ENCODE measurements at regions not wholly inside any gene's neighbourhood (a gene's known extent, or its start where the extent isn't known, plus 50 kb on each side); places are given as distances from the start of the nearest gene placed in this dataset.

DNA sequence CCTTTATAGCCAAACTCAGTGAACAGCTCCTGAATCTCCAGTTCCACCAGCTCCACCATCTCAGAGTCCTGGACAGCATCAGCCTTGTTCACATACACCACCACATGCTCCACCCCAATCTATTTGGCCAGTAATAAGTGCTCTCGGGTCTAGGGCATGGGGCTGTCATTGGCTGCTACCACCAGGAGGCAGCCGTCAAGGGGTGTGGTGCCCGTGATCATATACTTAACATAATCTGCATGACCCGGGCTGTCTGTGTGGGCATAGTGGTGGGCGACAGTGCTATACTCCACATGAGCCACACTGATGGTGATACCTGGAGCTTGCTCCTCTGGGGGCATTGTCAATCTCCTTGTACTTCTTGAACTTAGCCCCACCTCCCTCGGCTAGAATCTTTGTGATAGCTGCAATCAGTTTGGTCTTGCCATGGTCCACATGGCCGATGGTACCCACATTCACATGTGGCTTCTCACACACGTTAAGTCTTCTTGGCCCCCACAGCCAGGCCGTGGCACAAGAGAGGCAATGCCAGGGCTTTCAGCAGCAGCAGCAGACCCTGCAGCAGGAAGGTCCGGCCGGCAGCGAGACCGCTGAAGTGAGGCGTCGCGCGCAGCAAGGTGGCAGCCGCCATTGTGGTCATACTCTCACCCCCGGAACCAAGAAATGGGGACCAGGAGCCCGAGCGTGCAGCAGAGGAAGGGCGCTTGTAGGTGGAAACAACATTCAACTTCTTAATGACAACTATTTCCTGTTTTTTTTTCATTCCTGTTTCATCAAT lies 210.3 kb upstream of the WSB1 start:
- Histone ChIP-seq H2AFZ (ENCODE audit: low read depth, low read length) (no peak overlapping the region), H4K20me1 (ENCODE audit: insufficient read depth, low read length) (no peaks in the 10 kb centered on the region), H3K4me2 (ENCODE audit: insufficient read depth, low read length) (no peak overlapping the region), H3K9me3 (ENCODE audit: insufficient read depth, low read length, severe bottlenecking) (no peaks in the 10 kb centered on the region), H3K4me3 (ENCODE audit: low read depth in 1 of 2, low read length in 2 of 2) (no peak overlapping the region), H3K9ac (ENCODE audit: low read depth, low read length) (no peak overlapping the region), H3K27me3 (ENCODE audit: insufficient read depth, low read length, poor library complexity) (no peaks in the 10 kb centered on the region), H3K4me1 (ENCODE audit: insufficient read depth, low read length) (no peaks in the 10 kb centered on the region), H3K27ac (ENCODE audit: low read length) (no peak overlapping the region), H3K79me2 (ENCODE audit: insufficient read depth, low read length) (no peaks in the 10 kb centered on the region), H3K36me3 (ENCODE audit: insufficient read depth, low read length) (no peaks in the 10 kb centered on the region)
- TF ChIP-seq EZH2 (IDR thresholded peaks at IDR 0.05; ENCODE audit: borderline replicate concordance, low read depth, low read length, severe bottlenecking) = no peak
- no peak for ATAC-seq (ENCODE audit: insufficient read depth, low read depth)
- DNase-seq = no peak

DNA sequence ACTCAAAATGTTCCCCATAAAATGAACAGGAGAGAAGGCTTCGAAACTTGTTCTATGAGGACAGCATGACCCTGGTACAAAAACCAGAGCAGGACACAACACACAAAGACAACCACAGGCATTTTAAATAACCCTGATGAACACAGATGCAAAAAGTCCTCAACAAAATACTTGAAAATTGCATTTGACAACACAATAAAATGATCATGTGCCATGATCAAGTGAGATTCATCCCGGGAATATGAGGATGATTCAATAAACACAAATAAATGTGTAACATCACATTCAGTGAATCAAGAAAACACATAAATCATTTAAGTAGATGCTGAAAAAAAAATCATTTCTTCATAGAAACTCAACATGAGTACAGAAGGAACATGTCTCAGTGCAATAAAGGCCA lies 208.4 kb upstream of the WSB1 start:
- Histone ChIP-seq H3K9ac (ENCODE audit: low read depth, low read length) (no peak overlapping the region), H3K4me1 (ENCODE audit: insufficient read depth, low read length) (no peaks in the 10 kb centered on the region), H2AFZ (ENCODE audit: low read depth, low read length) (no peak overlapping the region), H3K4me3 (ENCODE audit: low read depth in 1 of 2, low read length in 2 of 2) (no peak overlapping the region), H4K20me1 (ENCODE audit: insufficient read depth, low read length) (no peaks in the 10 kb centered on the region), H3K79me2 (ENCODE audit: insufficient read depth, low read length) (no peaks in the 10 kb centered on the region), H3K36me3 (ENCODE audit: insufficient read depth, low read length) (no peaks in the 10 kb centered on the region), H3K9me3 (ENCODE audit: insufficient read depth, low read length, severe bottlenecking) (no peaks in the 10 kb centered on the region), H3K27me3 (ENCODE audit: insufficient read depth, low read length, poor library complexity) (no peaks in the 10 kb centered on the region), H3K4me2 (ENCODE audit: insufficient read depth, low read length) (no peak overlapping the region), H3K27ac (ENCODE audit: low read length) (no peak overlapping the region)
- ATAC-seq (ENCODE audit: insufficient read depth, low read depth) = no peak
- TF ChIP-seq EZH2 (IDR thresholded peaks at IDR 0.05; ENCODE audit: borderline replicate concordance, low read depth, low read length, severe bottlenecking) = no peak
- TF ChIP-seq, protein P1, sequence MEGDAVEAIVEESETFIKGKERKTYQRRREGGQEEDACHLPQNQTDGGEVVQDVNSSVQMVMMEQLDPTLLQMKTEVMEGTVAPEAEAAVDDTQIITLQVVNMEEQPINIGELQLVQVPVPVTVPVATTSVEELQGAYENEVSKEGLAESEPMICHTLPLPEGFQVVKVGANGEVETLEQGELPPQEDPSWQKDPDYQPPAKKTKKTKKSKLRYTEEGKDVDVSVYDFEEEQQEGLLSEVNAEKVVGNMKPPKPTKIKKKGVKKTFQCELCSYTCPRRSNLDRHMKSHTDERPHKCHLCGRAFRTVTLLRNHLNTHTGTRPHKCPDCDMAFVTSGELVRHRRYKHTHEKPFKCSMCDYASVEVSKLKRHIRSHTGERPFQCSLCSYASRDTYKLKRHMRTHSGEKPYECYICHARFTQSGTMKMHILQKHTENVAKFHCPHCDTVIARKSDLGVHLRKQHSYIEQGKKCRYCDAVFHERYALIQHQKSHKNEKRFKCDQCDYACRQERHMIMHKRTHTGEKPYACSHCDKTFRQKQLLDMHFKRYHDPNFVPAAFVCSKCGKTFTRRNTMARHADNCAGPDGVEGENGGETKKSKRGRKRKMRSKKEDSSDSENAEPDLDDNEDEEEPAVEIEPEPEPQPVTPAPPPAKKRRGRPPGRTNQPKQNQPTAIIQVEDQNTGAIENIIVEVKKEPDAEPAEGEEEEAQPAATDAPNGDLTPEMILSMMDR (IDR thresholded peaks at IDR 0.05; ENCODE audit: borderline replicate concordance, extremely low read depth, low read length, poor library complexity, severe bottlenecking) = no peak
- DNase-seq = no peak

DNA sequence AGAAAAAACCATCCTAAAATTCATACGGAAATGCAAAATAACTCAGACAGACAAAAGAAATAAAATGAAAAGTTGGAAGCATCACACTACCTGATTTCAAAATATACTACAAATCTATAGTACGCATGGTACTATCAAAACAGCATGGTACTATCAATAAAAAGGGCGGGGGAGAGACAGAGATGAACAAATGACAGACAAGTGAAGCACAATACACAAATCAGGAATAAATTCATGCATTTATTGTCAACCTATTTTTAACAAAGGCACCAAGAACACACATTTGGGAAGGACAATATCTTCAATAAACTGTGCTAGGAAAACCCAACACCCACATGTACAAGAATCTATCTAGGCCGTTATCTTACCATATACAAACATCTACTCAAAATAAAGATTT lies 207.4 kb upstream of the WSB1 start:
- Histone ChIP-seq H3K4me3 (ENCODE audit: low read depth in 1 of 2, low read length in 2 of 2) (no peak overlapping the region), H2AFZ (ENCODE audit: low read depth, low read length) (no peak overlapping the region), H3K27ac (ENCODE audit: low read length) (no peak overlapping the region), H3K4me1 (ENCODE audit: insufficient read depth, low read length) (no peaks in the 10 kb centered on the region), H3K36me3 (ENCODE audit: insufficient read depth, low read length) (no peaks in the 10 kb centered on the region), H3K27me3 (ENCODE audit: insufficient read depth, low read length, poor library complexity) (no peaks in the 10 kb centered on the region), H4K20me1 (ENCODE audit: insufficient read depth, low read length) (no peaks in the 10 kb centered on the region), H3K79me2 (ENCODE audit: insufficient read depth, low read length) (no peaks in the 10 kb centered on the region), H3K9me3 (ENCODE audit: insufficient read depth, low read length, severe bottlenecking) (no peaks in the 10 kb centered on the region), H3K9ac (ENCODE audit: low read depth, low read length) (no peak overlapping the region), H3K4me2 (ENCODE audit: insufficient read depth, low read length) (no peak overlapping the region)
- no peak for TF ChIP-seq EZH2 (IDR thresholded peaks at IDR 0.05; ENCODE audit: borderline replicate concordance, low read depth, low read length, severe bottlenecking)
- TF ChIP-seq, protein P1 (IDR thresholded peaks at IDR 0.05; ENCODE audit: borderline replicate concordance, extremely low read depth, low read length, poor library complexity, severe bottlenecking) = no peak
- DNase-seq = no peak
- ATAC-seq (ENCODE audit: insufficient read depth, low read depth) = no peak

DNA sequence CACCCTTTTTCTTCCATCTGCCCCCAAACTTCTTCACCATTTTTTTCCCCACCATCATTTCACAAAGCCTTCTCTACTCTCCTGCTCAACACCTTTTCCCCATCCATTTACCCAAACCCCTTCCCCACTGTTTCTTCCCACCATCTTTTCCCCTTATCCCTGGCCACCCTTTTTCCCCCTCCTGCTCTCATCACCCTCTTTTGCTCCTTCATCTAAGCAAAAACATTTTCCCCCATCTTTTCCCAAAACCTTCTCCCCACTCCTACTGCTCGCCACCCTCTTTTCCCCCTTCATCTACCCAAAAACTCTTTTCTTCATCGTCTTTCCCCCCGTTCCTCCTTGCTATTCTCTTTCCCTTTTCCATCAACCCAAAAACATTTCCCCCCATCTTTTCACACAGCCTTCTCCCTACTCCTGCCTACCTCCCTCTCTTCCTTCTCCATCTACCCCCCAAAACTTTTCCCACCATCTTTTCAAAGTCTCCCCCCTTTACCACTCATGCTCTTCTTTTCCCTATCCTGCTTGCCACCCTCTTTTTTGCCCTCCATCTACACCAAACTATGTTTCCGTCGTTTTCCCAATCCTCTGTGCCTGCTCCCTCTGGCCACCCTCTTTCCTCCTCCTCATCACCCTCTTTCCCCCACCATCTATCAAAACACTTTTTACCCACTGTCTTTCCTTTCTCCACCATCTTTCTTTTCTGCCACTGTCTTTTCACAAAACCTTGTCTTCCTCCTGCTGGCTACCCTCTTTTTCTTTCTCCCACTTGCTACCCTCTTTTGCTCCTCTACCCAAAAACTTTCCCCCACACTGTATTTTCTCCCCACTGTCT lies 205.8 kb upstream of the WSB1 start:
- TF ChIP-seq, protein P1 (IDR thresholded peaks at IDR 0.05; ENCODE audit: borderline replicate concordance, extremely low read depth, low read length, poor library complexity, severe bottlenecking) = no peak
- TF ChIP-seq EZH2 (IDR thresholded peaks at IDR 0.05; ENCODE audit: borderline replicate concordance, low read depth, low read length, severe bottlenecking) = no peak
- H3K36me3 ChIP-seq (ENCODE audit: insufficient read depth, low read length) = no peaks in the 10 kb centered on the region
- H4K20me1 ChIP-seq (ENCODE audit: insufficient read depth, low read length) = no peaks in the 10 kb centered on the region
- H3K9ac ChIP-seq (ENCODE audit: low read depth, low read length) = no peak overlapping the region
- no peak overlapping the region for H3K4me3 ChIP-seq (ENCODE audit: low read depth in 1 of 2, low read length in 2 of 2)
- ATAC-seq (ENCODE audit: insufficient read depth, low read depth) = no peak
- DNase-seq = no peak
- no peaks in the 10 kb centered on the region for H3K79me2 ChIP-seq (ENCODE audit: insufficient read depth, low read length)
- H3K4me1 ChIP-seq (ENCODE audit: insufficient read depth, low read length) = no peaks in the 10 kb centered on the region
- H3K9me3 ChIP-seq (ENCODE audit: insufficient read depth, low read length, severe bottlenecking) = no peaks in the 10 kb centered on the region
- no peaks in the 10 kb centered on the region for H3K27me3 ChIP-seq (ENCODE audit: insufficient read depth, low read length, poor library complexity)
- no peak overlapping the region for H3K27ac ChIP-seq (ENCODE audit: low read length)
- no peak overlapping the region for H2AFZ ChIP-seq (ENCODE audit: low read depth, low read length)
- no peak overlapping the region for H3K4me2 ChIP-seq (ENCODE audit: insufficient read depth, low read length)

Data from DND-41 (cell line).